Breast epithelium (tissue), 4 donors: ENCODE measurements at regions not wholly inside any gene's neighbourhood (a gene's known extent, or its start where the extent isn't known, plus 50 kb on each side); places are given as distances from the start of the nearest gene placed in this dataset.

Source experiments
- DNase-seq, 2 donors: peaks; one replicate each; pipeline ENCODE4 v3.0.0-alpha.2; 2019; ENCODE audit warnings: low spot score in 2 of 2
- H3K27ac ChIP-seq, 2 donors: fragments of 200-600 bp; sonication (generic) in 1 of 2; one replicate each; pipeline ENCODE4 v1.5.1; 2016 to 2019; ENCODE audit warnings: mild to moderate bottlenecking in 1 of 2
- H3K27me3 ChIP-seq, 2 donors: fragments of 200-600 bp; sonication (generic) in 1 of 2; one replicate each; pipeline versions ENCODE4 v1.5.1 to v1.6.0; 2017 to 2019; ENCODE audit warnings: control low read depth in 1 of 2, mild to moderate bottlenecking in 1 of 2
- H3K36me3 ChIP-seq: fragments of 200-600 bp; one replicate; pipeline ENCODE4 v1.5.1; 2019
- H3K4me1 ChIP-seq, 2 donors: fragments of 200-600 bp; sonication (generic); one replicate each; pipeline ENCODE4 v1.5.1; 2016 to 2019; ENCODE audit warnings: control low read depth in 1 of 2
- H3K4me3 ChIP-seq, 3 donors: fragments of 200-600 bp; sonication (generic); 1 replicate in 2 of 3; 2 replicates in 1 of 3; pipeline ENCODE4 v1.5.1; 2016 to 2019; ENCODE audit warnings: mild to moderate bottlenecking in 3 of 3, moderate library complexity in 2 of 3
- H3K9me3 ChIP-seq, 2 donors: fragments of 200-600 bp; sonication (generic) in 1 of 2; one replicate each; pipeline ENCODE4 v1.5.1; 2016 to 2019; ENCODE audit warnings: control low read depth in 1 of 2
- CTCF ChIP-seq, 3 donors: fragments of 450-650 bp; IDR thresholded peaks; one replicate each; pipeline ENCODE4 v1.5.1; 2016 to 2017; ENCODE audit warnings: antibody characterized with exemption in 3 of 3, mild to moderate bottlenecking in 3 of 3, moderate library complexity in 3 of 3
- POLR2A ChIP-seq: fragments of 450-650 bp; IDR thresholded peaks from one replicate; pipeline ENCODE4 v1.6.1; 2016; ENCODE audit warnings: antibody characterized with exemption, mild to moderate bottlenecking, moderate library complexity
- POLR2AphosphoS5 ChIP-seq, 3 donors: sonication (generic); formaldehyde crosslinking; IDR thresholded peaks; one replicate each; pipeline ENCODE4 v1.6.1; 2017; ENCODE audit warnings: antibody characterized with exemption in 3 of 3
- intact Hi-C: fragments of 100-400 bp; cut with DNase I; formaldehyde crosslinking; loops from one replicate; pipeline ENCODE4 v1.15.1; 2023; ENCODE audit warnings: low total_unique reads

DNA sequence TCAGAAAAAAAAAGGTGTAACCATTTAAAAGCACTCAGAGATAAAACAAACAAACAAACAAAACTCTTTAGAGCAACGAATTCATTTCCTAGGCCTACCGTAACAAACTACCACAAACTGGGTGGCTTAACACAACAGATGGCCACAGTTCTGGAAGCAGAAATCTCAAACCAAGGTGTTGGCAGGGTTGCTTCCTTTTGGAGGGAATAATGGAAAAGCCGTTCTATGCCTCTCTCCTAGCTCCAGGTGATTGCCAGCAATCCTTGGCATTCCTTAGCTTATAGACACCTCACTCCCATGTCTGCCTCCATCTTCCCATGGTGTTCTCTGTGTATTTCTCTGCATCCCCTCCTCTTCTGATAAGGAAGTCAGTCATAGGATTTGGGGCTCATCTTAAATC lies 200.4 kb downstream of the RAB38 start:
- Histone ChIP-seq H3K36me3 (no peaks in the 10 kb centered on the region), H3K4me3 (no peak overlapping the region), H3K4me1 (no peaks in the 10 kb centered on the region), H3K27ac (no peak overlapping the region), H3K9me3 (no peaks in the 10 kb centered on the region), H3K27me3 (no peaks in the 10 kb centered on the region)
- TF ChIP-seq POLR2A (no peak), CTCF (IDR thresholded peaks at IDR 0.05) (no peak), POLR2AphosphoS5 (IDR thresholded peaks at IDR 0.05) (no peak)
- no peak for DNase-seq
- intact Hi-C loops = no loop called here

DNA sequence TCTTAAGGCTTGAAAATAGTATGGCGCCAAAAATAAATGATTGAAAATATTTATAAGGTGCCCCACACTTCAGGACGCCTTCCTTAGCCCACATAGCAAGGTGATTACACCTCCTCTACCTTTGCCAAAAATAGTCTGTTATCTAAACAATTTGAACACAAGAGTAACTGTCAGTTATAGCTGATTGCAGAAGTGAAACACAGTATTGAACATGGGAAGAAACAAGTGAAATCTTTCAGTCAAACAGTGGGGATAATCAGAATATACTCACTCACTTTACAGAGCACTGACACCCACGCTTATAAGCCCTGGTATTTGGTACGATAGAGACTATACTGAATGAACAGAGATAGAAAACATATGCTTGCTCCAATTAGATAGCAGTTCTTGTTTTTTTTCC lies 203.1 kb downstream of the RAB38 start:
- TF ChIP-seq CTCF (IDR thresholded peaks at IDR 0.05) (no peak), POLR2AphosphoS5 (IDR thresholded peaks at IDR 0.05) (no peak), POLR2A (no peak)
- Histone ChIP-seq H3K27me3 (no peaks in the 10 kb centered on the region), H3K9me3 (no peaks in the 10 kb centered on the region), H3K36me3 (no peaks in the 10 kb centered on the region), H3K4me3 (no peak overlapping the region), H3K27ac (no peak overlapping the region), H3K4me1 (no peaks in the 10 kb centered on the region)
- DNase-seq = no peak
- intact Hi-C loops = no loop called here

- intact Hi-C loops = no loop called here
- H3K4me3 ChIP-seq = no peak overlapping the region
- H3K9me3 ChIP-seq = no peaks in the 10 kb centered on the region
- H3K4me1 ChIP-seq = no peaks in the 10 kb centered on the region
- no peak for DNase-seq
- H3K27ac ChIP-seq = no peak overlapping the region
- no peaks in the 10 kb centered on the region for H3K27me3 ChIP-seq
- no peaks in the 10 kb centered on the region for H3K36me3 ChIP-seq
- TF ChIP-seq POLR2A (no peak), POLR2AphosphoS5 (IDR thresholded peaks at IDR 0.05) (no peak), CTCF (IDR thresholded peaks at IDR 0.05) (no peak)
Observed at GRCh38 chr11:87971354-87971753, 203.9 kb downstream of the RAB38 start.

- Histone ChIP-seq H3K36me3 (no peaks in the 10 kb centered on the region), H3K27me3 (no peaks in the 10 kb centered on the region), H3K4me3 (no peak overlapping the region), H3K27ac (no peak overlapping the region), H3K4me1 (no peaks in the 10 kb centered on the region), H3K9me3 (no peaks in the 10 kb centered on the region)
- no peak for DNase-seq
- intact Hi-C loops = no loop called here
- TF ChIP-seq POLR2A = no peak
- no peak for TF ChIP-seq CTCF (IDR thresholded peaks at IDR 0.05)
- no peak for TF ChIP-seq POLR2AphosphoS5 (IDR thresholded peaks at IDR 0.05)
Observed at GRCh38 chr11:87970762-87971161, 204.5 kb downstream of the RAB38 start.

DNA sequence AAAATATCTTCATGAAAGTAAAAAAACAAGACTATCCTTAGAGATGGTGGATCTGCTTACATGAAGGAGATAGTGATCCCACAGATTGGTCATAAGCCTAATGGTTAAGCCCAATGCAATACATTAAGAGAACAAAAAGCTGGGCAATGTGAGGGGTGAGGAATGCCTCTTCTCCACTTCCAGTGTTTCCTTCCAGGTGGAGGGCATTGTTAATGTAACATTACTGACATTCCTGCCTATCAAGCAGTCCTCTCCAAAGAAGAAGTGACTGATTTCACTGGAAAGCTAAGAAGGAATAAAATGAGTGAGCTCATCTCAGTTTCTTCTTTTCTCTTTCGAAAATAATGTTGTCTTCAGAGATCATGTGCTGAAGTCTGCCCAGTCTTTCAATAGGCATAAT lies 207.8 kb downstream of the RAB38 start:
- Histone ChIP-seq H3K9me3 (no peaks in the 10 kb centered on the region), H3K4me1 (no peaks in the 10 kb centered on the region), H3K4me3 (no peak overlapping the region), H3K27ac (no peak overlapping the region), H3K27me3 (no peaks in the 10 kb centered on the region), H3K36me3 (no peaks in the 10 kb centered on the region)
- intact Hi-C loops = no loop called here
- no peak for TF ChIP-seq CTCF (IDR thresholded peaks at IDR 0.05)
- TF ChIP-seq POLR2AphosphoS5 (IDR thresholded peaks at IDR 0.05) = no peak
- TF ChIP-seq POLR2A = no peak
- DNase-seq = no peak
